ENCODE measurements at regions not wholly inside any gene's neighbourhood (a gene's known extent, or its start where the extent isn't known, plus 50 kb on each side); places are given as distances from the start of the nearest gene placed in this dataset.
"Not testable (repeated sequence)": the region's sequence is repeated elsewhere in the genome, so short reads cannot be mapped to it uniquely, and the experiment has no call there.

GRCh38 chr14:106276326-106277267, 750.2 kb downstream of the TMEM121 start:
- Histone ChIP-seq H3K4me3 (ENCODE audit: low read length) (no peak overlapping the region), H3K27me3 (ENCODE audit: control insufficient read depth, insufficient read depth, low read length) (no peaks in the 10 kb centered on the region), H3K4me1 (ENCODE audit: control insufficient read depth, low read depth, low read length) (no peaks in the 10 kb centered on the region), H3K36me3 (ENCODE audit: control insufficient read depth, low read depth, low read length) (no peaks in the 10 kb centered on the region), H3K9ac (ENCODE audit: low read length) (no peak overlapping the region), H3K27ac (ENCODE audit: low read length) (no peak overlapping the region), H3K9me3 (ENCODE audit: control insufficient read depth, low read depth, low read length) (peaks cover 11% of the 10 kb centered on the region)

DNA sequence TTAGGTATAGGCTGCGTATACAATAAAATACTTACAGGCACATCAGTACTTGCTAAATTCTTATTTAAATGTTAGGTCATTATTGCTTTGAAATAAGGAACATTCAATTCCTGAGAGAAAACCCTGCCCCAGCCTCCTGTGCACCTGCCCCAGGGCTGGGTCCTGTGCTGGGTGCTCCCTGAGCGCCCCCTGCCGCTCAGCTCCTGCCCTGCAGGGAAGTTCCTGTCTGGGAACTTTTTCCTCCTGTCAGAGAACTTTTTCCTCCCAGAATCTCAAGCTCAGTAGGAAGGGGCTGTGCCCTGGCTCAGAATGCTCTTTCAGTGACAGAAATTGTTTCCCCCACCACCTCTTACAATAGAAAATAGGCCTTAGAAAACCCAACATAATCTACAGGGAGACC, 751.1 kb downstream of the TMEM121 start:
- Histone ChIP-seq H3K4me1 (ENCODE audit: control insufficient read depth, low read depth, low read length) (no peaks in the 10 kb centered on the region), H3K4me3 (ENCODE audit: low read length) (no peak overlapping the region), H3K9ac (ENCODE audit: low read length) (no peak overlapping the region), H3K36me3 (ENCODE audit: control insufficient read depth, low read depth, low read length) (no peaks in the 10 kb centered on the region), H3K9me3 (ENCODE audit: control insufficient read depth, low read depth, low read length) (peaks cover 6% of the 10 kb centered on the region), H3K27me3 (ENCODE audit: control insufficient read depth, insufficient read depth, low read length) (no peaks in the 10 kb centered on the region), H3K27ac (ENCODE audit: low read length) (no peak overlapping the region)

DNA sequence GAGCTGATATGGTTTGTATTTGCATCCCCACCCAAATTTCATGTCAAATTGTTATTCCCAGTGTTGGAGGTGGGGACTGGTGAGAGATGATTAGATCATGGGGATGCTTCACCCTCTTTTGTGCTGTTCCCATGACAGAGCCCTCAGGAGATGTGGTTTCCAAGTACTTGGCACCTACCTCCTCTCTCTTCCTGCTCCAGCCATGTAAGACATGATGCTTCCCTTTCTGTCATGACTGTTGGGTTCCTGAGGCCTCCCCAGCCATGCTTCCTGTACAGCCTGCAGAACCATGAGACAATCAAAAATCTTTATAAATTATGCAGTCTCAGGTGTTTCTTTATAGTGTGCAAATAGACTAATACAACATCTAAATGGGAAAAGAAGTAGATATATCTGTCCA, 754.5 kb downstream of the TMEM121 start:
- H3K9me3 ChIP-seq (ENCODE audit: control insufficient read depth, low read depth, low read length) = no peaks in the 10 kb centered on the region
- H3K27me3 ChIP-seq (ENCODE audit: control insufficient read depth, insufficient read depth, low read length) = no peaks in the 10 kb centered on the region
- no peak overlapping the region for H3K4me3 ChIP-seq (ENCODE audit: low read length)
- H3K9ac ChIP-seq (ENCODE audit: low read length) = no peak overlapping the region
- no peaks in the 10 kb centered on the region for H3K4me1 ChIP-seq (ENCODE audit: control insufficient read depth, low read depth, low read length)
- no peaks in the 10 kb centered on the region for H3K36me3 ChIP-seq (ENCODE audit: control insufficient read depth, low read depth, low read length)
- no peak overlapping the region for H3K27ac ChIP-seq (ENCODE audit: low read length)

DNA sequence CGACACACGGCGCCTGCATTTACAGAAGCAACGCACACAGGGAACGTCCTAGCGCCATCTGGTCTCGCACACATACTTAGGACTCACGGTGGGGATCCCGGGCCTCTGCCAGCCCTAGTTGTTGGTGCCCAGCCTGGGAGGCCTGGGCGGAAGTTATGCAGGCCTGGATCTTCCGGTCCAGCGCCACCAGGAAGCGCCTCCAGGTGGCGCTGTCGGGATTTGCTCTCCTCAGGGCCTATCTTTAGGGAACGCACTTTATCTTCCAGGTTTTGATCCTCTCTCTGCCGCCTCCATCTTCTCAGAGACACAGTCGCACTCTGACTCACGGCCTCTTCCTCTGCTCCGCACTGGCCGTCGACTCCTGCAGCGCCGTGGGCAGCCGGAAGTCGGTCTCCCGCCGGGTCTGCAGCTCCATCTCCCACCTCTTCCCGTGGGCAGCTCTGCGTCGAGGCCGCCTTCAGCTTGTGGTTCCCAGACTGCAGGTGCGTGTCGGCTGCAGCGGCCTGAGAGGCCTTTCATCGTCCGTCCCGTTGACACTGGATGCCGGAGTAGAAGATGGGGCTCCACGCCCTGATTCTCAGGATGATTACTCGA, 760.4 kb downstream of the TMEM121 start:
- Histone ChIP-seq H3K27me3 (ENCODE audit: control insufficient read depth, insufficient read depth, low read length) (no peaks in the 10 kb centered on the region), H3K4me1 (ENCODE audit: control insufficient read depth, low read depth, low read length) (no peaks in the 10 kb centered on the region), H3K36me3 (ENCODE audit: control insufficient read depth, low read depth, low read length) (no peaks in the 10 kb centered on the region), H3K9ac (ENCODE audit: low read length) (no peak overlapping the region), H3K27ac (ENCODE audit: low read length) (no peak overlapping the region), H3K9me3 (ENCODE audit: control insufficient read depth, low read depth, low read length) (peaks cover 10% of the 10 kb centered on the region), H3K4me3 (ENCODE audit: low read length) (no peak overlapping the region)

DNA sequence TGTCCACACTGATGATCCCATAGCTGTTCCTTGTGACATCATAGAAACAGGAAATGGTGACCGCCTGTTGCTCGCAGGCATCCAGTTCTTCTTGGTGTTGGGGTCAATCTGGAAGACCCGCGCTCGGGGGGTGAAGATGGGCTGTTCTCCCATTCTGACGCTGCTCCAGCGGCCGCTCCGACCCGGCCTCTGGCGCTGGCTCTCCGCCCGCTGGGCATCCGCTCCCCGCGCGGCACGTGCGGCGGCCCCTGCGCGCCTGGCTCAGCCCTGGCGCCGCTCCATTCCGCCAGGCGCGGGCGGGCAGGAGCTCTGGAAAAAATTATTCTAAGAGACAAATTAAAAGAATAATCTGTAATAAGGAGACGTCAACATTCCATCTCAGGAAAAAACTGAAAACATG, 761.1 kb downstream of the TMEM121 start:
- Histone ChIP-seq H3K9ac (ENCODE audit: low read length) (no peak overlapping the region), H3K9me3 (ENCODE audit: control insufficient read depth, low read depth, low read length) (peaks cover 10% of the 10 kb centered on the region), H3K4me1 (ENCODE audit: control insufficient read depth, low read depth, low read length) (no peaks in the 10 kb centered on the region), H3K36me3 (ENCODE audit: control insufficient read depth, low read depth, low read length) (no peaks in the 10 kb centered on the region), H3K27me3 (ENCODE audit: control insufficient read depth, insufficient read depth, low read length) (no peaks in the 10 kb centered on the region), H3K4me3 (ENCODE audit: low read length) (no peak overlapping the region), H3K27ac (ENCODE audit: low read length) (no peak overlapping the region)

GRCh38 chr14:106291626-106292025, 765.2 kb downstream of the TMEM121 start:
- H3K9ac ChIP-seq (ENCODE audit: low read length) = no peak overlapping the region

GRCh38 chr14:106294324-106294723, 767.9 kb downstream of the TMEM121 start:
- H3K36me3 ChIP-seq (ENCODE audit: control insufficient read depth, low read depth, low read length) = no peaks in the 10 kb centered on the region
- no peak overlapping the region for H3K4me3 ChIP-seq (ENCODE audit: low read length)
- no peaks in the 10 kb centered on the region for H3K4me1 ChIP-seq (ENCODE audit: control insufficient read depth, low read depth, low read length)
- peaks cover 18% of the 10 kb centered on the region for H3K9me3 ChIP-seq (ENCODE audit: control insufficient read depth, low read depth, low read length)
- no peak overlapping the region for H3K9ac ChIP-seq (ENCODE audit: low read length)
- H3K27me3 ChIP-seq (ENCODE audit: control insufficient read depth, insufficient read depth, low read length) = no peaks in the 10 kb centered on the region
- no peak overlapping the region for H3K27ac ChIP-seq (ENCODE audit: low read length)

More at GRCh38 chr14:106291626-106292025, 765.2 kb downstream of the TMEM121 start:
- Histone ChIP-seq H3K27ac (ENCODE audit: low read length) (no peak overlapping the region), H3K4me1 (ENCODE audit: control insufficient read depth, low read depth, low read length) (no peaks in the 10 kb centered on the region), H3K4me3 (ENCODE audit: low read length) (no peak overlapping the region), H3K9me3 (ENCODE audit: control insufficient read depth, low read depth, low read length) (peaks cover 18% of the 10 kb centered on the region), H3K36me3 (ENCODE audit: control insufficient read depth, low read depth, low read length) (no peaks in the 10 kb centered on the region), H3K27me3 (ENCODE audit: control insufficient read depth, insufficient read depth, low read length) (no peaks in the 10 kb centered on the region)

DNA sequence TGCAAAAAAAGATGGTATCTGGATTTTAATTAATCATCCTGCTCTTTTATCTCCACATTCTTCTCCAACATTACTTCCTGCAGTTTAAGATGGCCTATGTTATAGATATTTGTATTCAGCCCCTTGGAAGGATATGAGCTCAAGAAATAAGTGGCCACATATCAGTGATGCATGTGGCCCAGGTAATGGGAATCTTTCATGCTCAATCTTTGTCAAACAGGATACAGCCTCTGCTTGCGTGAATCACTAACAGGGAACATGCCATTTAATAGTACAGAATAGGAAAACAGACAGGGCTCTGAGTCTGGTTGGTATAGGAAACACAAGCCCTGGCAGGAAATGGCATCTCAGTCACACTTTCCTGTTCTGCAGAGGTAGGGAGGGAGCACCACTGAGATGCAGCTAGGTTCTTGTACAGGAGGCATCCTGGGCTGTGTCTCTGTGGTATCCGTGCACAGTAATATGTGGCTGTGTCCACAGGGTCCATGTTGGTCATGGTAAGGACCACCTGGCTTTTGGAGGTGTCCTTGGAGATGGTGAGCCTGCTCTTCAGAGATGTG, 774.6 kb downstream of the TMEM121 start:
- H3K4me3 ChIP-seq (ENCODE audit: low read length); H3K4me1 ChIP-seq (ENCODE audit: control insufficient read depth, low read depth, low read length); H3K27me3 ChIP-seq (ENCODE audit: control insufficient read depth, insufficient read depth, low read length); H3K27ac ChIP-seq (ENCODE audit: low read length); H3K36me3 ChIP-seq (ENCODE audit: control insufficient read depth, low read depth, low read length); H3K9ac ChIP-seq (ENCODE audit: low read length): not testable (repeated sequence)
- peaks cover 17% of the 10 kb centered on the region for H3K9me3 ChIP-seq (ENCODE audit: control insufficient read depth, low read depth, low read length)

- H3K27me3 ChIP-seq (ENCODE audit: control insufficient read depth, insufficient read depth, low read length); H3K9ac ChIP-seq (ENCODE audit: low read length); H3K36me3 ChIP-seq (ENCODE audit: control insufficient read depth, low read depth, low read length); H3K4me1 ChIP-seq (ENCODE audit: control insufficient read depth, low read depth, low read length); H3K27ac ChIP-seq (ENCODE audit: low read length); H3K4me3 ChIP-seq (ENCODE audit: low read length): not testable (repeated sequence)
- H3K9me3 ChIP-seq (ENCODE audit: control insufficient read depth, low read depth, low read length) = peaks cover 21% of the 10 kb centered on the region
These were observed 775.2 kb downstream of the TMEM121 start for GRCh38 chr14:106301609-106302008.

DNA sequence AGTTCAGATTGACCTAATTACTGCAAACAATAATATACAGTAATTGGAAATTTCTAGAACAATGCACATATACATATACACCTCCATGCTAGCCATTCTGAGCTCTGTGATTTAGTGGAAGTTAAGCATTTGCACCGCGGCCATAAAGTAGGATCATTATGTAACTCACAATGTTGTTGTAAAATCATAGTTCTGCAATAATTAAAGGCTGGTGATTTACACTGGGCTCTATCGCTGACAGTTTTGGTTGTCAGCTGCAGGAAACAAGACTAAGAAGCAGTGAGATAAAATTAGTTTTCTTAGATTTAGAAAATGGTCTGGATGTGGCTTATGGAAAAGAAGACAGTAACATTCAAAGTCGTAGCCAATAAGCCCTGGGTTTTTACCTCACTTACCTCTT, 776.3 kb downstream of the TMEM121 start:
- no peak overlapping the region for H3K27ac ChIP-seq (ENCODE audit: low read length)
- no peak overlapping the region for H3K4me3 ChIP-seq (ENCODE audit: low read length)
- peaks cover 22% of the 10 kb centered on the region for H3K9me3 ChIP-seq (ENCODE audit: control insufficient read depth, low read depth, low read length)
- no peak overlapping the region for H3K9ac ChIP-seq (ENCODE audit: low read length)
- no peaks in the 10 kb centered on the region for H3K27me3 ChIP-seq (ENCODE audit: control insufficient read depth, insufficient read depth, low read length)
- H3K36me3 ChIP-seq (ENCODE audit: control insufficient read depth, low read depth, low read length) = no peaks in the 10 kb centered on the region
- H3K4me1 ChIP-seq (ENCODE audit: control insufficient read depth, low read depth, low read length) = no peaks in the 10 kb centered on the region

DNA sequence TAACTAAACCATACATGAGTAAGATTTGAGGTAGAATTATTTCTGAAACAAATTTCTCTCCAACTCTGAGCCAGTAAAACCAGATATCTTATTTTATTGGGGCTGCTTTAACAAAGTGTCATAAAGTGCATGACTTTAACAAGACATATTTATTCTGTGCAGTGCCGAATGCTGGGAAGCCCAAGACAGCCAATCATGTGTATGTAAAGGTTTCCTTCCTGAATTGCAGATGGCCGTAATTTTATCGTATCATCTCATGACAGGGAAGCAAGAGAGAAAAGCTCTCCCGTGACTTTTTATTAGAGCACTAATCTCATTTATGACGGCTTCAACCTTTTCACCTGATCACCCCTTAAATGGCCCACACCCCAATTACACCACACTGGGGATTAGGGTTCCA, 777.9 kb downstream of the TMEM121 start:
- no peak overlapping the region for H3K9ac ChIP-seq (ENCODE audit: low read length)
- H3K4me3 ChIP-seq (ENCODE audit: low read length) = no peak overlapping the region
- no peaks in the 10 kb centered on the region for H3K36me3 ChIP-seq (ENCODE audit: control insufficient read depth, low read depth, low read length)
- H3K4me1 ChIP-seq (ENCODE audit: control insufficient read depth, low read depth, low read length) = no peaks in the 10 kb centered on the region
- H3K27ac ChIP-seq (ENCODE audit: low read length) = no peak overlapping the region
- H3K9me3 ChIP-seq (ENCODE audit: control insufficient read depth, low read depth, low read length) = peaks cover 33% of the 10 kb centered on the region
- H3K27me3 ChIP-seq (ENCODE audit: control insufficient read depth, insufficient read depth, low read length) = no peaks in the 10 kb centered on the region
